ENCODE measurements at regions not wholly inside any gene's neighbourhood (a gene's known extent, or its start where the extent isn't known, plus 50 kb on each side); places are given as distances from the start of the nearest gene placed in this dataset.

GRCh38 chr1:234957330-234958065 is 171.1 kb downstream of the TOMM20 start (continued):
- TF ChIP-seq JUN (IDR thresholded peaks at IDR 0.05; ENCODE audit: borderline replicate concordance, low read depth, low read length): peak; percentile 99
- no peak for TF ChIP-seq JUN (CRISPR knock-in tag; IDR thresholded peaks at IDR 0.05; ENCODE audit: borderline replicate concordance)
- no peak for TF ChIP-seq ZZZ3 (IDR thresholded peaks at IDR 0.05)
- peak; percentile 94 for TF ChIP-seq ATF3 (IDR thresholded peaks at IDR 0.05)
- TF ChIP-seq ATF3 (CRISPR knock-in tag; conservative IDR thresholded peaks at IDR 0.05): 0 out of 2 replicates have a peak, but pooled peaks have one; percentile 55
- TF ChIP-seq NFATC3 (IDR thresholded peaks at IDR 0.05): peak; percentile 63; the same call in 1 of the 2 replicates
- no peak for TF ChIP-seq SFPQ (IDR thresholded peaks at IDR 0.05; ENCODE audit: low read depth, low read length)
- no peak for TF ChIP-seq RBM17 (IDR thresholded peaks at IDR 0.05; ENCODE audit: borderline replicate concordance, low read depth, low read length)
- peak; percentile 93 for TF ChIP-seq NR2C2 (CRISPR knock-in tag; IDR thresholded peaks at IDR 0.05)
- peak; percentile 96 for TF ChIP-seq NR2C2 (tag; IDR thresholded peaks at IDR 0.05)
- peak; percentile 91 for TF ChIP-seq ARID1B (IDR thresholded peaks at IDR 0.05)
- TF ChIP-seq RBBP5 (IDR thresholded peaks at IDR 0.05; ENCODE audit: borderline replicate concordance, insufficient read depth, low read length, poor library complexity, severe bottlenecking): peak; percentile 55
- TF ChIP-seq HDAC1 (IDR thresholded peaks at IDR 0.05): peak in 1 of 2 experiments; percentile 85; a peak in 2 of 4 replicates
- TF ChIP-seq MIER1 (IDR thresholded peaks at IDR 0.05; ENCODE audit: low read depth): peak; percentile 52; the same call in 1 of the 2 replicates
- no peak for TF ChIP-seq ID3 (CRISPR knock-in tag; IDR thresholded peaks at IDR 0.05)
- peak; percentile 93 for TF ChIP-seq ID3 (tag; IDR thresholded peaks at IDR 0.05)
- no peak for TF ChIP-seq POLR2AphosphoS2 (IDR thresholded peaks at IDR 0.05; ENCODE audit: low read length)
- no peak for TF ChIP-seq SETDB1 (IDR thresholded peaks at IDR 0.05; ENCODE audit: low read length)
- no peak for TF ChIP-seq NR2F6 (CRISPR knock-in tag; IDR thresholded peaks at IDR 0.05)
- TF ChIP-seq MTA2 (IDR thresholded peaks at IDR 0.05; ENCODE audit: low read depth): peak; percentile 63
- TF ChIP-seq E2F8 (IDR thresholded peaks at IDR 0.05; ENCODE audit: low read depth, partially characterized antibody): peak; percentile 38
- TF ChIP-seq MYC (IDR thresholded peaks at IDR 0.05; ENCODE audit: low read depth, low read length): peak; percentile 80
- TF ChIP-seq MYC (CRISPR knock-in tag; IDR thresholded peaks at IDR 0.05; ENCODE audit: borderline replicate concordance, low read depth): no peak
- peak; percentile 72 for TF ChIP-seq MEF2D (tag; conservative IDR thresholded peaks at IDR 0.05; ENCODE audit: low read depth)

Measured in K562 (cell line).